ENCODE measurements at regions not wholly inside any gene's neighbourhood (a gene's known extent, or its start where the extent isn't known, plus 50 kb on each side); places are given as distances from the start of the nearest gene placed in this dataset.

- no peak for TF ChIP-seq CTCF (IDR thresholded peaks at IDR 0.05)
- no peak for TF ChIP-seq POLR2A (IDR thresholded peaks at IDR 0.05)
Observed at GRCh38 chr1:200323856-200324400, 85.9 kb downstream of the ZNF281 start.
